Neuronal stem cell (in vitro differentiated cells): ENCODE measurements at regions not wholly inside any gene's neighbourhood (a gene's known extent, or its start where the extent isn't known, plus 50 kb on each side); places are given as distances from the start of the nearest gene placed in this dataset.

ENCODE experiments used
- DNase-seq: peaks from one replicate; pipeline ENCODE4 v3.0.0-alpha.2; 2013; ENCODE audit warnings: low spot score
- H2AFZ ChIP-seq: one replicate; pipeline ENCODE4 v1.6.1; 2013; ENCODE audit warnings: mild to moderate bottlenecking, low read length, inconsistent platforms
- H2AK5ac ChIP-seq: 2 replicates; pipeline ENCODE4 v1.6.1; 2013; ENCODE audit warnings: low read depth, mild to moderate bottlenecking, inconsistent platforms, low read length, moderate library complexity, mixed read lengths
- H2BK120ac ChIP-seq: 2 replicates; pipeline ENCODE4 v1.6.1; 2013; ENCODE audit warnings: low read depth, mild to moderate bottlenecking, inconsistent platforms, low read length, moderate library complexity, mixed read lengths
- H2BK12ac ChIP-seq: one replicate; pipeline ENCODE4 v1.6.1; 2013; ENCODE audit warnings: low read length, inconsistent platforms
- H2BK15ac ChIP-seq: 2 replicates; pipeline ENCODE4 v1.6.1; 2013; ENCODE audit warnings: mild to moderate bottlenecking, low read length, inconsistent platforms, mixed read lengths
- H2BK5ac ChIP-seq: one replicate; pipeline ENCODE4 v1.6.1; 2013; ENCODE audit warnings: inconsistent platforms, mild to moderate bottlenecking, low read length, moderate library complexity
- H3K14ac ChIP-seq: one replicate; pipeline ENCODE4 v1.6.1; 2013; ENCODE audit warnings: low read length, inconsistent platforms
- H3K18ac ChIP-seq: 2 replicates; pipeline ENCODE4 v1.6.1; 2013; ENCODE audit warnings: low read length, inconsistent platforms
- H3K23ac ChIP-seq: 2 replicates; pipeline ENCODE4 v1.6.1; 2013; ENCODE audit warnings: low read depth, mild to moderate bottlenecking, mixed read lengths, low read length, inconsistent platforms; ENCODE audit not compliant: poor library complexity
- H3K27ac ChIP-seq: replicated peaks from 3 replicates; pipeline ENCODE4 v1.5.1; 2013; ENCODE audit warnings: low read length, inconsistent platforms
- H3K27me3 ChIP-seq, 3 experiments: 2 replicates each; pipeline ENCODE4 v1.6.1; 2013; ENCODE audit warnings: low read length in 3 of 3, mild to moderate bottlenecking in 2 of 3, inconsistent platforms in 1 of 3, low read depth in 1 of 3, mixed read lengths in 1 of 3, moderate library complexity in 1 of 3; ENCODE audit not compliant: control insufficient read depth in 3 of 3, insufficient read depth in 3 of 3
- H3K36me3 ChIP-seq, 2 donors: replicated peaks in 1 of 2; 2 replicates each; pipeline ENCODE4 v1.6.1; 2013; ENCODE audit warnings: low read length in 2 of 2; ENCODE audit not compliant: control insufficient read depth in 2 of 2, insufficient read depth in 2 of 2
- H3K4ac ChIP-seq: 2 replicates; pipeline ENCODE4 v1.6.1; 2013; ENCODE audit warnings: inconsistent platforms, mild to moderate bottlenecking, low read length, moderate library complexity
- H3K4me1 ChIP-seq, 2 donors: 1 replicate in 1 of 2; 2 replicates in 1 of 2; pipeline ENCODE4 v1.6.1; 2013; ENCODE audit warnings: low read length in 2 of 2, low read depth in 1 of 2; ENCODE audit not compliant: control insufficient read depth in 2 of 2, insufficient read depth in 1 of 2
- H3K4me2 ChIP-seq: one replicate; pipeline ENCODE4 v1.6.1; 2013; ENCODE audit warnings: mild to moderate bottlenecking, low read length, inconsistent platforms; ENCODE audit not compliant: insufficient read depth, poor library complexity, severe bottlenecking
- H3K4me3 ChIP-seq, 2 donors: 2 replicates each; pipeline ENCODE4 v1.5.1; 2013; ENCODE audit warnings: low read length in 2 of 2, mild to moderate bottlenecking in 2 of 2, inconsistent platforms in 1 of 2, moderate library complexity in 1 of 2
- H3K79me1 ChIP-seq: one replicate; pipeline ENCODE4 v1.6.1; 2013; ENCODE audit warnings: low read depth, mild to moderate bottlenecking, inconsistent platforms, low read length, moderate library complexity
- H3K9ac ChIP-seq: one replicate; pipeline ENCODE4 v1.6.1; 2013; ENCODE audit warnings: mild to moderate bottlenecking, low read depth, low read length, inconsistent platforms; ENCODE audit not compliant: poor library complexity
- H3K9me3 ChIP-seq, 2 donors: replicated peaks in 1 of 2; 2 replicates each; pipeline versions ENCODE3 to v1.6.1; 2013; ENCODE audit warnings: low read length in 2 of 2, mild to moderate bottlenecking in 2 of 2, inconsistent platforms in 1 of 2, low read depth in 1 of 2, mixed read lengths in 1 of 2, moderate library complexity in 1 of 2; ENCODE audit not compliant: control insufficient read depth in 2 of 2, insufficient read depth in 1 of 2
- H4K8ac ChIP-seq: one replicate; pipeline ENCODE4 v1.6.1; 2013; ENCODE audit warnings: low read depth, mild to moderate bottlenecking, inconsistent platforms, low read length, moderate library complexity
- H4K91ac ChIP-seq: one replicate; pipeline ENCODE4 v1.6.1; 2013; ENCODE audit warnings: low read length, low read depth, mild to moderate bottlenecking, inconsistent platforms; ENCODE audit not compliant: poor library complexity
- WGBS, 2 donors: extraction: QIAGEN DNeasy Blood & Tissue Kit; methylation state at CpG; one replicate each; pipeline ENCODE4 v1.1.7; 2013; ENCODE audit warnings: missing lambda C conversion rate in 2 of 2, mixed read lengths in 1 of 2; ENCODE audit not compliant: insufficient read length in 2 of 2, insufficient replicate concordance in 1 of 2; ENCODE audit errors: extremely low coverage in 2 of 2; 5-methylcytosine and 5-hydroxymethylcytosine counted together

DNA sequence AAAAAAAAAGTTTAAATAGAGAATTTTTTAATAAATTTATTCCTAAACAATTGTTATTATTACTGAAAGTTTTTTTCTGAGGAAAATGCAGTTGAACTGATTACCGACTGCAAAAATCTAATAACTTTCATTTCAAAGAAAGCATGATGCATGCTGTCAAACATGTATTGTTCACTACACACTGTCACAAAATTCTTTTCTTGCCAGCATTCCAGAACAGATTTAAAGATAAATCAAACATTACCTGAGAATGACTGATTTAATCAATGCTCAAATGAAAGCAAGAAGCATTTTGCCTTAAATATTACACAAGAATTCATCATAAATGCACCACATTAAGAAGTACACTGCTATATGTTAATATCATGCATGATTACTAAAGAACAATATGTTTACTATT lies 588.3 kb downstream of the SLC16A7 start:
- Histone ChIP-seq H3K4ac (no peak overlapping the region), H2BK15ac (no peak overlapping the region), H2AK5ac (no peak overlapping the region), H3K4me2 (no peak overlapping the region), H3K27me3 (no peaks in the 10 kb centered on the region), H3K23ac (no peak overlapping the region), H3K27ac (no peak overlapping the region), H3K9ac (no peak overlapping the region), H3K4me1 (no peaks in the 10 kb centered on the region), H2AFZ (no peak overlapping the region), H3K18ac (no peak overlapping the region), H3K36me3 (no peaks in the 10 kb centered on the region), H3K4me3 (no peak overlapping the region), H3K9me3 (no peaks in the 10 kb centered on the region), H2BK5ac (no peak overlapping the region), H2BK12ac (no peak overlapping the region), H2BK120ac (no peak overlapping the region), H3K79me1 (no peaks in the 10 kb centered on the region), H3K14ac (no peak overlapping the region), H4K8ac (no peak overlapping the region), H4K91ac (no peak overlapping the region)
- no CpG with 5 or more reads among the region's 1 CpG for WGBS, 2 donors
- no peak for DNase-seq

DNA sequence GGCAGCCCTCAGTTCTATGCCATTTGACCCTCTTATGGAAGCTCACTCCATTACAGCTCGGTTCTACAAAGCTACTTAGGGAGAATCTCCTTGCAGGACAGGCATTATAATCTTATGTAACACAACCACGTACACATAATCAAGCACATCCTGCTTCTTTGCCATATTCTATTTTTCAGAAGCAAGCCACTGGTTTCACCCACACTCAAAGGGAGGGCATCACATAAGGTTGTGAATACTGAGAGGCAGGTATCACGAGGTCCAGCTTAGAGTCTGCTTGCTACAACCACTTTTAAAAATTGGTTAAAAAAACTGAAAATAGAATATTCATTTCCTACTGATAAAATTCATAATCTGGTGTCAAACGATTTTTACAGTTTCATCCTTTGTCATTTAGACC lies 589.2 kb downstream of the SLC16A7 start:
- H3K4me2 ChIP-seq: no peak overlapping the region
- no peak overlapping the region for H3K4ac ChIP-seq
- H2BK12ac ChIP-seq: no peak overlapping the region
- H3K27me3 ChIP-seq: no peaks in the 10 kb centered on the region
- no peak overlapping the region for H4K91ac ChIP-seq
- no peak overlapping the region for H2AK5ac ChIP-seq
- H3K18ac ChIP-seq: no peak overlapping the region
- H3K9me3 ChIP-seq: no peaks in the 10 kb centered on the region
- no peak overlapping the region for H2BK15ac ChIP-seq
- no peaks in the 10 kb centered on the region for H3K4me1 ChIP-seq
- no peak overlapping the region for H3K4me3 ChIP-seq
- no peaks in the 10 kb centered on the region for H3K79me1 ChIP-seq
- H2AFZ ChIP-seq: no peak overlapping the region
- H3K23ac ChIP-seq: no peak overlapping the region
- no CpG with 5 or more reads among the region's 4 CpGs for WGBS, 2 donors
- no peak overlapping the region for H3K14ac ChIP-seq
- no peak overlapping the region for H2BK120ac ChIP-seq
- no peaks in the 10 kb centered on the region for H3K36me3 ChIP-seq
- H4K8ac ChIP-seq: no peak overlapping the region
- H3K9ac ChIP-seq: no peak overlapping the region
- no peak overlapping the region for H2BK5ac ChIP-seq
- no peak overlapping the region for H3K27ac ChIP-seq
- no peak for DNase-seq

GRCh38 chr12:60191271-60191670 lies 595.4 kb downstream of the SLC16A7 start:
- no peak overlapping the region for H4K91ac ChIP-seq
- no peak overlapping the region for H3K18ac ChIP-seq
- H2BK120ac ChIP-seq: no peak overlapping the region
- no peak overlapping the region for H3K4me3 ChIP-seq
- no peak overlapping the region for H3K27ac ChIP-seq
- no peaks in the 10 kb centered on the region for H3K79me1 ChIP-seq
- H2BK5ac ChIP-seq: no peak overlapping the region
- no peaks in the 10 kb centered on the region for H3K4me1 ChIP-seq
- H3K4me2 ChIP-seq: no peak overlapping the region
- H2BK15ac ChIP-seq: no peak overlapping the region
- no peak overlapping the region for H3K4ac ChIP-seq
- no peaks in the 10 kb centered on the region for H3K36me3 ChIP-seq
- no peaks in the 10 kb centered on the region for H3K27me3 ChIP-seq
- no peak overlapping the region for H2AFZ ChIP-seq
- no peak overlapping the region for H2AK5ac ChIP-seq
- H3K23ac ChIP-seq: no peak overlapping the region
- WGBS, 2 donors: no CpG with 5 or more reads among the region's 1 CpG
- DNase-seq: no peak
- H3K9ac ChIP-seq: no peak overlapping the region
- no peak overlapping the region for H2BK12ac ChIP-seq
- H3K14ac ChIP-seq: no peak overlapping the region
- H3K9me3 ChIP-seq: no peaks in the 10 kb centered on the region
- H4K8ac ChIP-seq: no peak overlapping the region

- H4K91ac ChIP-seq: no peak overlapping the region
- no peak overlapping the region for H3K9ac ChIP-seq
- H3K23ac ChIP-seq: no peak overlapping the region
- no peak overlapping the region for H3K14ac ChIP-seq
- H2AFZ ChIP-seq: no peak overlapping the region
- H3K4me1 ChIP-seq: no peaks in the 10 kb centered on the region
- H3K27me3 ChIP-seq: no peaks in the 10 kb centered on the region
- H2BK15ac ChIP-seq: no peak overlapping the region
- H2BK5ac ChIP-seq: no peak overlapping the region
- H3K79me1 ChIP-seq: no peaks in the 10 kb centered on the region
- H3K27ac ChIP-seq: no peak overlapping the region
- H4K8ac ChIP-seq: no peak overlapping the region
- no peak overlapping the region for H2BK12ac ChIP-seq
- no peak overlapping the region for H3K4ac ChIP-seq
- H2AK5ac ChIP-seq: no peak overlapping the region
- no peak overlapping the region for H3K4me3 ChIP-seq
- no peak overlapping the region for H2BK120ac ChIP-seq
- no peaks in the 10 kb centered on the region for H3K36me3 ChIP-seq
- no peak for DNase-seq
- H3K4me2 ChIP-seq: no peak overlapping the region
- H3K18ac ChIP-seq: no peak overlapping the region
- H3K9me3 ChIP-seq: no peaks in the 10 kb centered on the region
These were observed 596.0 kb downstream of the SLC16A7 start for GRCh38 chr12:60191676-60192359.
